ENCODE measurements at regions not wholly inside any gene's neighbourhood (a gene's known extent, or its start where the extent isn't known, plus 50 kb on each side); places are given as distances from the start of the nearest gene placed in this dataset. TPM values are rescaled to one million over a fixed set of nuclear protein-coding genes. Genes with fewer than 3 reads are reported as not detected.
"Not testable (repeated sequence)": the region's sequence is repeated elsewhere in the genome, so short reads cannot be mapped to it uniquely, and the experiment has no call there.

DNA sequence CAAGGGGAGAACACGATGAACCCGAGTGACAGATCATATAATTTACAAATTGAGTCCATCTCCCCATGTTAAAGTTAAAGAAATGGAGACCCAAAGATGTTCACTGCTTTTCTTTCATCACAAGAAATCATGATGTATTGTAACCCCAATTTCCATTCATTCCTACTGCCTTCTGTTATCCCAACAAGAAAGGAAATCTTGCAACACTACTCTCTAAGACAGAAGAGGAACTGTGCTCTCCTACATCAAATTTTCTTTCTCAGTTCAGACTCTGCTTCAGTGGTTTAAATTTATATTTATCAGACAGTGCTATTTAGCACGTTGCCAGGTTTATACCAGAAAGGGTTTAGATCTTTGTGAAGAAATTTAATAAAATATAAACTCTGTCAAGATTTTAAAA is 83.8 kb upstream of the RASA1 start:
- no peak for DNase-seq (ENCODE audit: low read depth in 2 of 3, low spot score in 2 of 3)

- no peak for DNase-seq (ENCODE audit: low read depth in 2 of 3, low spot score in 2 of 3)
Observed at GRCh38 chr5:87184605-87185004, 83.1 kb upstream of the RASA1 start.

DNA sequence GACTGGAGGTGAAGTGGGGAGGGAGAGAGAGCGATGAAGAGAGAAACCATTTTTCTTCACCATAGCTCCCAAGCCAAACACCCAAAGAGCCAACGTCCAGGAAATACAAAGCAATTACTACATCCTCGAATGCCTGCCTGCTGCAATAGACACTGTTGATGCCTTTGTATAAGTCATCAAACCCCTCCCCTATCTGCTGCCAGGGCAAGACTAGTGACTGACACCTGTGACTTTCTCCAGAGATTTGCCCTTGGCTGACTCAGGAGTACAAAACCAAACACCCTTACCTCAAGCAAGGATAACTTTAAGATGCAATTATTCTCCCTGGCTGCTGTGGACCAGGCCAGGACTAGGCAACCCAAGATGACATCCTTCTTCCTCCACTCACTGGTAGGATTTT is 81.8 kb upstream of the RASA1 start:
- no peak for DNase-seq (ENCODE audit: low read depth in 2 of 3, low spot score in 2 of 3)

DNA sequence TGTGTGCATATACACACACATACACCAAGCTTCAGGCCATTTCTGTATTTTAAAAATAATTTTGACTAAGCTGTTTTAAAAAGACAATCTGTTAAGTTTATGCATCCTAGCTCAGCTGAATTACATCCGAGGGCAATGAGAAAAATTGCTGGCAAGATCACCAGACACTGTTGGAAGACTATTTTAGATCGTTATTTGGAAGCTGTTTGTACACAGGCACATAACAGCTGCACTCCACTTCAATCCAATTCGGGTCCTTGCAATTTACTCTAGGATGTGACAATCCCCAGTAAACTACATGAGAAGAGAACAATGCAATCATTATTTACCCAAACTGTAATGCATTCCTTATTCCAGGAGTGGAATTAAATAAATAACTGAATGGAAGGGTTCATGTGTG is 79.3 kb upstream of the RASA1 start:
- DNase-seq (ENCODE audit: low read depth in 2 of 3, low spot score in 2 of 3): no peak

DNA sequence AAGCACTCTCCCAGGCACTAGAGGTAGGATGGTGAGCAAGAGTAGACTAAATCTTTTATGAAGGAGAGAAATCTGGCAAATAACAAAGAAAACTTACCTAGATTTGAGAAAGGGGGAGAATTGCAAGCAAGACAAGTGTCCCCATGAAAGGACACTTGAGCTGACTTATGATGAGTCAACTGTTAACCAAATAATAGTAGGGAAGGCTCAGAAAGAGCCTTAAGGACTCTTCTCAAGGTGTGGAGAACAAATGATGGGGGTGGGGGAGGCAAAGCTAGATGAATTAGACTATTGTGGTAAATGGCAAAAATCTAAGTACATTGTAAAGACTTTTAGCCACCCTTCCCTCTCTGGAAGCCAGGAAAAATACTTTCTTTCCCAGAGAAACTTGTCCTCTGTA is 77.6 kb upstream of the RASA1 start:
- DNase-seq (ENCODE audit: low read depth in 2 of 3, low spot score in 2 of 3): no peak

- no peak for DNase-seq (ENCODE audit: low read depth in 2 of 3, low spot score in 2 of 3)
Observed at GRCh38 chr5:87190687-87191086, 77.0 kb upstream of the RASA1 start.

GRCh38 chr5:87191645-87192044 is 76.0 kb upstream of the RASA1 start:
- DNase-seq (ENCODE audit: low read depth in 2 of 3, low spot score in 2 of 3): no peak

GRCh38 chr5:87195104-87195591 is 72.5 kb upstream of the RASA1 start:
- DNase-seq (ENCODE audit: low read depth in 2 of 3, low spot score in 2 of 3): peak in 1 of 3 donors; percentile 10

DNA sequence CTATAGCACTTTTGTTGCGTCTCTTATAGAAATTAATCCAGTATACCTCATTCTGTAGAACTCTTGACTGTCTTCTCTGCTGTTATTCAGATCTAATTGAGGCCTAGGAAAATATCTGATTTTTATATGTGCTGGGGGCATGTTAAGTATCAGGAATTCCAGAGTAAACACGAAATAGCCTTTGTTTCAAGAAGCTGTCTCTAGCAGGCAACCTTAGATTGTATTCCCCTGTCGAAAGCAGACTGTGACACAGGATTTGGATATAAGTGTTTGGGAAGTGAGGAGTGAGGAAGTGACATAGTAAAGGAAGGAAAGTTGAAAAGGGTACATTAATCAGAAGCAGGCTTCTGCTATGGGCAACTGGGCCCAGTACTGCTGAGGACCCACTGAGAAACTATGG is 72.1 kb upstream of the RASA1 start:
- DNase-seq (ENCODE audit: low read depth in 2 of 3, low spot score in 2 of 3): no peak

DNA sequence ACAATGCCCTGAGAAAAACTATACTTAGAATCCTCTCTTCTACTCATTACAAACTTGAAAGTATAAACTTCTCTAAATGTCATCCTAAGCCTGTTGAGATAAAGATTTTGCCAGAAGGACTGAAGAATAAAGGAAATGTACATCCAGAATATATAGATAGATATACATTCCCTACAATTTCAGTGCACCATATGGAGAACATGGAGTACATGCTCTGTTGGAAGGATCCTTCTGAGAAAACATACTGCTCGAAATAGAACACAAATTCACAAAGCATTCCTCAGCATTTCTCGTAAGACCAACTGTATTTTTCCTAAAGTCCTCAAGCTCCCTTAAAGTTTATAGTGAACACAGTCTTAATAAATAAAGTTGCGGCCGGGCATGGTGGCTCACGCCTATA is 69.7 kb upstream of the RASA1 start:
- DNase-seq (ENCODE audit: low read depth in 2 of 3, low spot score in 2 of 3): no peak

- DNase-seq (ENCODE audit: low read depth in 2 of 3, low spot score in 2 of 3): not testable (repeated sequence)
Observed at GRCh38 chr5:87199246-87199645, 68.4 kb upstream of the RASA1 start.

DNA sequence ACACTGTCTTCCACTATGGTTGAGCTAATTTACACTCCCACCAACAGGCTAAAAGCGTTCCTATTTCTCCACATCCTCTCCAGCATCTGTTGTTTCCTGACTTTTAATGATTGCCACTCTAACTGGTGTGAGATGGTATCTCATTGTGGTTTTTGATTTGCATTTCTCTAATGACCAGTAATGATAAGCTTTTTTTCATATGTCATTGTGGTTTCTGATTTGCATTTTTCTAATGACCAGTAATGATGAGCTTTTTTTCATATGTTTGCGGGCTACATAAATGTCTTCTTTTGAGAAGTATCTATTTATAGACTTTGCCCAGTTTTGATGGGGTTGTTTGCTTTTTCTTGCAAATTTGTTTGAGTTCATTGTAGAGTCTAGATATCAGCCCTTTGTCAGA is 68.0 kb upstream of the RASA1 start:
- not testable (repeated sequence) for DNase-seq (ENCODE audit: low read depth in 2 of 3, low spot score in 2 of 3)

DNA sequence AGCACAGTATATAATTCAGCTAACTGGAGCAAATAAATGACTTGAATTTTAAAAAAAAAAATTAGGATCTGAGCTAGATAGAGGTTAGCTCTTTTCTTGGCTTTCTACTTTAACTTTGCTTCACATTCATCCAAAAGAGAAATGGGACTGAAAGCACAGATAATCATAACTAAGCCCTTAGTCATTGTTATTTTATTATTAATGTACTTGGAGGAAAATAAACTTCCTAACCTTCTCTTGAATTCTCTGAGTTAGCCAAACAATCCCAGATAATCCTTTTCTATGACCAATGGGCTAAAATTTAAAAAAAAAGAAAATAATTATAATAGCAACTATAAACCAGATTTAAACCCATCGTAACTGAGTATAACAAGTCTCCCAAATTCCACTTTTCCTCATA is 57.6 kb upstream of the RASA1 start:
- DNase-seq (ENCODE audit: low read depth in 2 of 3, low spot score in 2 of 3): no peak

DNA sequence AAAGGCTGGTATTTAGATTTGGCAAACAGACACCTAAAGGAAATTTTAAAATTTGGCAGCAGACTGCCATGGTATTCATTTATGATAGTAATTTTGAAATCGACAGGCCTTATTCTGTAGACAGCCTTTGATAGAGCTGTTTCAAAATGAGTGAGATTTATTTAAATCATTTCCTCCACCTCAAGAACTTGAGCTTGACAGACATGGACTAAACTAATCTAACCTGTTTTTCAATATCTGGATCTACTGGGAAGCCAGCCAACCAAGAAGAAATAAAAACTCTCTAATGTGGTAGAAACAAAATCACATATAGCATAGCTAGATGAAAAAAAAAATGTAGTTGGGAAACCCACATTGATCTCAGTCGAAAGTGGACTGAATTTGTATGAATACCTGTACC is 56.9 kb upstream of the RASA1 start:
- no peak for DNase-seq (ENCODE audit: low read depth in 2 of 3, low spot score in 2 of 3)

DNA sequence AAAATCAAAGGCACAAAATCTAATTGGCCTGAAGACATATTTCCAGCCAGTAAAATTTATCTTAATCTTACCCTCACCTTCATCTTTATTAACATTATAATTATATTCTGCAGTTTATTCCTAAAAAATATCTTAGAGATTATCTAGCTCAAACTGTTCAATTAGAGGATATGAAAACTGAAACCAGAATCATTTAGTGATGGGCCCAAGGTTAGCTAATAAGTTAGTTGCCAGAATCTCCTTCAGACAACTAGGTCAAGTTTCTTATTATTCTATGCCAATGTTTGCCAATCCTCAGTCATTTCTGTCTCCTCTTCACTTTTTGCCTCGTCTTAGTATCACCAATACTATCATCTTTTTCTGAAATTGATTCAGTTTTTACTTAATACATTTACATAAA is 56.0 kb upstream of the RASA1 start:
- no peak for DNase-seq (ENCODE audit: low read depth in 2 of 3, low spot score in 2 of 3)

- DNase-seq (ENCODE audit: low read depth in 2 of 3, low spot score in 2 of 3): not testable (repeated sequence)
Observed at GRCh38 chr5:87212183-87212582, 55.5 kb upstream of the RASA1 start.

GRCh38 chr5:87217480-87217879 is 50.2 kb upstream of the RASA1 start:
- DNase-seq (ENCODE audit: low read depth in 2 of 3, low spot score in 2 of 3): not testable (repeated sequence)

Small RNAs in the stretch of these regions (small RNA-seq; reads per million reads assigned to genes)
- gene MIR4280 (not detected), gene RN7SKP34 (not detected)

Data from hematopoietic multipotent progenitor cell (in vitro differentiated cells).